PC-3 (cell line): ENCODE measurements at regions not wholly inside any gene's neighbourhood (a gene's known extent, or its start where the extent isn't known, plus 50 kb on each side); places are given as distances from the start of the nearest gene placed in this dataset.

ENCODE experiments used
- CTCF ChIP-seq: fragments of 300-600 bp; sonication (generic); conservative IDR thresholded peaks from 2 replicates; pipeline ENCODE4 v1.5.1; 2017; ENCODE audit warnings: antibody characterized with exemption, low read depth, mild to moderate bottlenecking, low read length
- EZH2 ChIP-seq: fragments of 300-600 bp; sonication (generic); IDR thresholded peaks from one replicate; pipeline ENCODE4 v1.6.1; 2017; ENCODE audit warnings: antibody characterized with exemption, mild to moderate bottlenecking, low read length; ENCODE audit not compliant: unreplicated experiment
- EZH2phosphoT487 ChIP-seq: fragments of 300-600 bp; sonication (generic); IDR thresholded peaks from 2 replicates; pipeline ENCODE4 v1.6.1; 2018; ENCODE audit warnings: mild to moderate bottlenecking, antibody characterized with exemption, low read length, borderline replicate concordance

- no peak for TF ChIP-seq EZH2
- no peak for TF ChIP-seq CTCF
- no peak for TF ChIP-seq EZH2phosphoT487
Measured at GRCh38 chr2:3130889-3131635, 246.6 kb downstream of the EIPR1 start.
